Fibroblast of villous mesenchyme (primary cell): ENCODE measurements at regions not wholly inside any gene's neighbourhood (a gene's known extent, or its start where the extent isn't known, plus 50 kb on each side); places are given as distances from the start of the nearest gene placed in this dataset.

Source experiments
- DNase-seq: peaks from one replicate; pipeline ENCODE4 v3.0.0-alpha.2; 2010; ENCODE audit warnings: low read depth
- H3K4me3 ChIP-seq: 2 replicates; pipeline ENCODE4 v1.5.1; 2011; ENCODE audit warnings: low read depth, mild to moderate bottlenecking, low read length
- CTCF ChIP-seq: IDR thresholded peaks from 2 replicates; pipeline ENCODE4 v1.5.1; 2012; ENCODE audit warnings: low read depth, mild to moderate bottlenecking, low read length; ENCODE audit not compliant: insufficient read depth

GRCh38 chr6:9717568-9717967, 697.3 kb downstream of the TFAP2A start:
- TF ChIP-seq CTCF = no peak
- H3K4me3 ChIP-seq = no peak overlapping the region
- DNase-seq = no peak

GRCh38 chr6:9711365-9711764, 703.5 kb downstream of the TFAP2A start:
- no peak for TF ChIP-seq CTCF
- no peak overlapping the region for H3K4me3 ChIP-seq
- DNase-seq = no peak

GRCh38 chr6:9710574-9710973, 704.3 kb downstream of the TFAP2A start:
- TF ChIP-seq CTCF = no peak
- DNase-seq = no peak
- no peak overlapping the region for H3K4me3 ChIP-seq

GRCh38 chr6:9708600-9708999, 706.3 kb downstream of the TFAP2A start:
- no peak overlapping the region for H3K4me3 ChIP-seq
- TF ChIP-seq CTCF = no peak
- no peak for DNase-seq

- no peak for TF ChIP-seq CTCF
- H3K4me3 ChIP-seq = no peak overlapping the region
- no peak for DNase-seq
Observed at GRCh38 chr6:9704989-9705388, 709.9 kb downstream of the TFAP2A start.

GRCh38 chr6:9702914-9703313, 712.0 kb downstream of the TFAP2A start:
- H3K4me3 ChIP-seq = no peak overlapping the region
- DNase-seq = no peak
- TF ChIP-seq CTCF = no peak

- TF ChIP-seq CTCF = no peak
- no peak for DNase-seq
- no peak overlapping the region for H3K4me3 ChIP-seq
Observed at GRCh38 chr6:9699888-9700287, 715.0 kb downstream of the TFAP2A start.
